ENCODE measurements at regions not wholly inside any gene's neighbourhood (a gene's known extent, or its start where the extent isn't known, plus 50 kb on each side); places are given as distances from the start of the nearest gene placed in this dataset.

DNA sequence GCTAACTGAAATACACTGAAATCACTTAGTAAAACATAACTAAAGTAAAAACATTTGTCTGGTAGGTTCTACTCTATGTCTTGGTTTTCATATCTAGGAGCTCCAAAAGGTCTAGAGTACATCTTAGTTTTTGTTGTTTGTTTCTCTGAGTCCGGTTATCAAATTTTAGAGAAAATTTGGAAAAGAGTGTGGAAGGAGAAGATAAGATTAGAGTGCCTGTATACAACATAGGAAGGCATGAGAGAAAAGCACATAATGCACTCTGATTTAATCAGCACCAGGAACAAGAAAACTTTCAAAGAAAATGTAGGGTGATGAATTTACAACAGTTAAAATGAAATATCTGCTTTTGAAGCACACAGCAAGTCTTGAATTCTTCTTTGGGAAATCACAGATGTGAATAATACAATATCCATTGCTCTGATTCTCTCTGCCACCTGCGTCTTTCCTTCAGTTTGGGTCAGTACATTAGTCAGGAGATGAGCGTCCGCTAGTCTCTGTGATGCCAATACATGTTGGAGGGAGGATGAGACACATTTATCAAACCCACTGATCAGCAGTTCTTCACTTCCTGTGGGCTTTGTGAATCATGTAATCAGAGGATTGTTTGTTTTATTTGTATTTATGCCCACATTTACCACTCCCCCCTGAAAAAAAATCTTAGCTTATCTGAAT is 477.8 kb upstream of the GCFC2 start:
- TF ChIP-seq, protein P1, sequence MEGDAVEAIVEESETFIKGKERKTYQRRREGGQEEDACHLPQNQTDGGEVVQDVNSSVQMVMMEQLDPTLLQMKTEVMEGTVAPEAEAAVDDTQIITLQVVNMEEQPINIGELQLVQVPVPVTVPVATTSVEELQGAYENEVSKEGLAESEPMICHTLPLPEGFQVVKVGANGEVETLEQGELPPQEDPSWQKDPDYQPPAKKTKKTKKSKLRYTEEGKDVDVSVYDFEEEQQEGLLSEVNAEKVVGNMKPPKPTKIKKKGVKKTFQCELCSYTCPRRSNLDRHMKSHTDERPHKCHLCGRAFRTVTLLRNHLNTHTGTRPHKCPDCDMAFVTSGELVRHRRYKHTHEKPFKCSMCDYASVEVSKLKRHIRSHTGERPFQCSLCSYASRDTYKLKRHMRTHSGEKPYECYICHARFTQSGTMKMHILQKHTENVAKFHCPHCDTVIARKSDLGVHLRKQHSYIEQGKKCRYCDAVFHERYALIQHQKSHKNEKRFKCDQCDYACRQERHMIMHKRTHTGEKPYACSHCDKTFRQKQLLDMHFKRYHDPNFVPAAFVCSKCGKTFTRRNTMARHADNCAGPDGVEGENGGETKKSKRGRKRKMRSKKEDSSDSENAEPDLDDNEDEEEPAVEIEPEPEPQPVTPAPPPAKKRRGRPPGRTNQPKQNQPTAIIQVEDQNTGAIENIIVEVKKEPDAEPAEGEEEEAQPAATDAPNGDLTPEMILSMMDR (IDR thresholded peaks at IDR 0.05) = no peak
- no peak for TF ChIP-seq POLR2A (IDR thresholded peaks at IDR 0.05)
